K562 (cell line): ENCODE measurements at regions not wholly inside any gene's neighbourhood (a gene's known extent, or its start where the extent isn't known, plus 50 kb on each side); places are given as distances from the start of the nearest gene placed in this dataset.

Experiments
- FOXP4 ChIP-seq: sonication (generic); formaldehyde crosslinking; IDR thresholded peaks from 2 replicates; pipeline ENCODE4 v1.8.0; 2022; ENCODE audit warnings: mild to moderate bottlenecking, missing genetic modification reagents, borderline replicate concordance
- SNAPC5 ChIP-seq: fragments of 250-450 bp; sonication (Bioruptor Pico); IDR thresholded peaks from 2 replicates; pipeline ENCODE4 v1.8.0; 2021; ENCODE audit warnings: moderate library complexity, mild to moderate bottlenecking, inconsistent platforms
- TEAD1 ChIP-seq, 2 experiments: fragments of 450-650 bp in 1 of 2; sonication (generic) in 1 of 2; formaldehyde crosslinking; IDR thresholded peaks; 2 replicates each; pipeline versions ENCODE4 v1.4.0 to v1.8.0; 2020 to 2022; ENCODE audit warnings: mild to moderate bottlenecking in 2 of 2, missing genetic modification reagents in 1 of 2

- TF ChIP-seq FOXP4 (CRISPR knock-in tag) = no peak
- TF ChIP-seq SNAPC5 (CRISPR knock-in tag) = no peak
- TF ChIP-seq TEAD1 (CRISPR knock-in tag; IDR thresholded peaks at IDR 0.05) = no peak
Measured at GRCh38 chr10:10364902-10365301, 652.8 kb upstream of the CELF2 start.
